KMS-11 (cell line): ENCODE measurements at regions not wholly inside any gene's neighbourhood (a gene's known extent, or its start where the extent isn't known, plus 50 kb on each side); places are given as distances from the start of the nearest gene placed in this dataset.

Source experiments
- H2AFZ ChIP-seq: fragments of 200-600 bp; sonication (generic); 2 replicates; pipeline ENCODE4 v1.6.1; 2016; ENCODE audit warnings: antibody characterized with exemption, mixed run types, low read depth
- H3K27ac ChIP-seq: fragments of 200-600 bp; sonication (generic); 2 replicates; pipeline ENCODE4 v1.6.1; 2016; ENCODE audit warnings: mild to moderate bottlenecking, mixed run types
- H3K27me3 ChIP-seq: fragments of 200-600 bp; sonication (generic); 2 replicates; pipeline ENCODE4 v1.6.1; 2017; ENCODE audit warnings: mild to moderate bottlenecking, low read depth, mixed run types, moderate library complexity; ENCODE audit not compliant: insufficient read depth
- H3K36me3 ChIP-seq: fragments of 200-600 bp; sonication (generic); 2 replicates; pipeline ENCODE4 v1.6.1; 2017; ENCODE audit warnings: mild to moderate bottlenecking, mixed run types; ENCODE audit not compliant: insufficient read depth
- H3K4me1 ChIP-seq: fragments of 200-600 bp; sonication (generic); 2 replicates; pipeline ENCODE4 v1.6.1; 2016; ENCODE audit warnings: mild to moderate bottlenecking, low read depth, mixed run types; ENCODE audit not compliant: poor library complexity, severe bottlenecking
- H3K4me2 ChIP-seq: fragments of 200-600 bp; sonication (generic); 2 replicates; pipeline ENCODE4 v1.7.0; 2016; ENCODE audit warnings: mild to moderate bottlenecking, mixed run types
- H3K4me3 ChIP-seq: fragments of 200-600 bp; sonication (generic); IDR thresholded peaks from 2 replicates; pipeline ENCODE4 v1.6.1; 2017; ENCODE audit warnings: low read depth, low read length, mixed read lengths; ENCODE audit not compliant: insufficient read depth
- H3K79me2 ChIP-seq: fragments of 200-600 bp; sonication (generic); 2 replicates; pipeline ENCODE4 v1.6.1; 2016; ENCODE audit warnings: low read depth, mixed run types; ENCODE audit not compliant: insufficient read depth
- H3K9ac ChIP-seq: fragments of 200-600 bp; sonication (generic); 2 replicates; pipeline ENCODE4 v1.6.1; 2016; ENCODE audit warnings: mild to moderate bottlenecking, mixed run types
- H4K20me1 ChIP-seq: fragments of 200-600 bp; sonication (generic); 2 replicates; pipeline ENCODE4 v1.6.1; 2016; ENCODE audit warnings: mild to moderate bottlenecking, mixed run types; ENCODE audit not compliant: insufficient read depth
- CTCF ChIP-seq: fragments of 200-600 bp; sonication (generic); conservative IDR thresholded peaks from 2 replicates; pipeline ENCODE4 v1.6.1; 2017; ENCODE audit warnings: low read depth, mild to moderate bottlenecking, antibody characterized with exemption, low read length, moderate library complexity, mixed read lengths

- no peaks in the 10 kb centered on the region for H4K20me1 ChIP-seq
Measured at GRCh38 chr5:67617051-67617450, 420.5 kb upstream of the CD180 start.

GRCh38 chr5:67612961-67613360 lies 416.4 kb upstream of the CD180 start:
- Histone ChIP-seq H3K79me2 (no peaks in the 10 kb centered on the region), H3K36me3 (no peaks in the 10 kb centered on the region), H3K4me3 (no peak overlapping the region), H4K20me1 (no peaks in the 10 kb centered on the region), H3K27ac (no peak overlapping the region), H3K4me2 (no peak overlapping the region), H3K4me1 (no peaks in the 10 kb centered on the region), H3K9ac (no peak overlapping the region), H3K27me3 (no peaks in the 10 kb centered on the region), H2AFZ (no peak overlapping the region)
- no peak for TF ChIP-seq CTCF

More at GRCh38 chr5:67617051-67617450, 420.5 kb upstream of the CD180 start:
- Histone ChIP-seq H2AFZ (no peak overlapping the region), H3K36me3 (no peaks in the 10 kb centered on the region), H3K27ac (no peak overlapping the region), H3K9ac (no peak overlapping the region), H3K4me2 (no peak overlapping the region), H3K4me3 (no peak overlapping the region), H3K79me2 (no peaks in the 10 kb centered on the region), H3K27me3 (no peaks in the 10 kb centered on the region), H3K4me1 (peaks cover 33% of the 10 kb centered on the region)
- TF ChIP-seq CTCF, result no peak

- Histone ChIP-seq H3K27ac (no peak overlapping the region), H4K20me1 (no peaks in the 10 kb centered on the region), H3K9ac (no peak overlapping the region), H3K4me2 (no peak overlapping the region), H3K79me2 (no peaks in the 10 kb centered on the region), H2AFZ (no peak overlapping the region), H3K4me1 (no peaks in the 10 kb centered on the region), H3K4me3 (no peak overlapping the region), H3K27me3 (no peaks in the 10 kb centered on the region), H3K36me3 (no peaks in the 10 kb centered on the region)
- no peak for TF ChIP-seq CTCF
Measured at GRCh38 chr5:67610186-67610912, 413.8 kb upstream of the CD180 start.

- no peak overlapping the region for H2AFZ ChIP-seq
- no peaks in the 10 kb centered on the region for H4K20me1 ChIP-seq
- no peak overlapping the region for H3K27ac ChIP-seq
- no peak overlapping the region for H3K9ac ChIP-seq
- H3K4me2 ChIP-seq, result no peak overlapping the region
- no peaks in the 10 kb centered on the region for H3K27me3 ChIP-seq
- no peaks in the 10 kb centered on the region for H3K4me1 ChIP-seq
- TF ChIP-seq CTCF, result no peak
- no peaks in the 10 kb centered on the region for H3K36me3 ChIP-seq
- no peaks in the 10 kb centered on the region for H3K79me2 ChIP-seq
- H3K4me3 ChIP-seq, result no peak overlapping the region
Measured at GRCh38 chr5:67607958-67608357, 411.4 kb upstream of the CD180 start.
